Activated naive CD4-positive, alpha-beta T cell treated with anti-CD3 and anti-CD28 coated beads, Interleukin-2, amount 50 U/mL, for 72 hours (primary cell): ENCODE measurements at regions not wholly inside any gene's neighbourhood (a gene's known extent, or its start where the extent isn't known, plus 50 kb on each side); places are given as distances from the start of the nearest gene placed in this dataset.

Experiments used
- ATAC-seq, 2 donors: fragments of 150-1000 bp; cut with Tn5 transposase; 2 replicates each; pipeline ENCODE4 v1.10.0; 2021; ENCODE audit warnings: mild to moderate bottlenecking in 2 of 2, moderate library complexity in 2 of 2
- DNase-seq, 2 donors: peaks; one replicate each; pipeline ENCODE4 v3.0.0; 2021 to 2022; ENCODE audit warnings: low spot score in 2 of 2
- H3K27ac Mint-ChIP-seq, 2 donors: one replicate each; pipeline ENCODE4 v1.8.0; 2022; ENCODE audit warnings: mild to moderate bottlenecking in 2 of 2, mixed read lengths in 2 of 2
- H3K36me3 Mint-ChIP-seq, 2 donors: one replicate each; pipeline ENCODE4 v1.8.0; 2022; ENCODE audit warnings: mixed read lengths in 2 of 2
- H3K9me3 Mint-ChIP-seq, 2 donors: one replicate each; pipeline ENCODE4 v1.8.0; 2022; ENCODE audit warnings: mixed read lengths in 2 of 2

- DNase-seq (no peak), ATAC-seq (no peak)
- Mint-ChIP-seq H3K27ac (no peak overlapping the region), H3K9me3 (no peaks in the 10 kb centered on the region), H3K36me3 (no peaks in the 10 kb centered on the region)
These were observed 793.5 kb upstream of the CHAC2 start for GRCh38 chr2:52974127-52974526.

GRCh38 chr2:52970642-52971041 is 797.0 kb upstream of the CHAC2 start:
- no peak for ATAC-seq
- Mint-ChIP-seq H3K9me3 (no peaks in the 10 kb centered on the region), H3K36me3 (no peaks in the 10 kb centered on the region), H3K27ac (no peak overlapping the region)
- no peak for DNase-seq

- Mint-ChIP-seq H3K36me3 (no peaks in the 10 kb centered on the region), H3K27ac (no peak overlapping the region), H3K9me3 (no peaks in the 10 kb centered on the region)
- no peak for ATAC-seq
- no peak for DNase-seq
These were observed 799.6 kb upstream of the CHAC2 start for GRCh38 chr2:52968043-52968442.

GRCh38 chr2:52964916-52965530 is 802.6 kb upstream of the CHAC2 start:
- Mint-ChIP-seq H3K27ac (no peak overlapping the region), H3K36me3 (no peaks in the 10 kb centered on the region), H3K9me3 (peaks cover 5 to 12% of the 10 kb centered on the region in 2 donors)
- DNase-seq (no peak), ATAC-seq (no peak)

- no peaks in the 10 kb centered on the region for H3K36me3 Mint-ChIP-seq
- DNase-seq (no peak), ATAC-seq (no peak)
- H3K27ac Mint-ChIP-seq = no peak overlapping the region
- H3K9me3 Mint-ChIP-seq = peaks cover 5 to 19% of the 10 kb centered on the region in 2 donors
These were observed 806.2 kb upstream of the CHAC2 start for GRCh38 chr2:52961403-52961802.

- H3K36me3 Mint-ChIP-seq = no peaks in the 10 kb centered on the region
- ATAC-seq (no peak), DNase-seq (no peak)
- no peak overlapping the region for H3K27ac Mint-ChIP-seq
- peaks cover 5 to 19% of the 10 kb centered on the region in 2 donors for H3K9me3 Mint-ChIP-seq
These were observed 806.7 kb upstream of the CHAC2 start for GRCh38 chr2:52960881-52961280.

GRCh38 chr2:52959801-52960200 is 807.8 kb upstream of the CHAC2 start:
- Mint-ChIP-seq H3K9me3 (peaks cover 5 to 19% of the 10 kb centered on the region in 2 donors), H3K36me3 (no peaks in the 10 kb centered on the region), H3K27ac (no peak overlapping the region)
- DNase-seq (no peak), ATAC-seq (no peak)

- Mint-ChIP-seq H3K27ac (no peak overlapping the region), H3K36me3 (no peaks in the 10 kb centered on the region), H3K9me3 (peaks cover 4 to 14% of the 10 kb centered on the region in 2 donors)
- ATAC-seq (no peak), DNase-seq (no peak)
These were observed 810.8 kb upstream of the CHAC2 start for GRCh38 chr2:52956766-52957165.

GRCh38 chr2:52956118-52956517 is 811.5 kb upstream of the CHAC2 start:
- DNase-seq (no peak), ATAC-seq (no peak)
- Mint-ChIP-seq H3K36me3 (no peaks in the 10 kb centered on the region), H3K9me3 (peaks cover 4 to 14% of the 10 kb centered on the region in 2 donors), H3K27ac (no peak overlapping the region)

GRCh38 chr2:52955079-52955478 is 812.5 kb upstream of the CHAC2 start:
- H3K36me3 Mint-ChIP-seq = no peaks in the 10 kb centered on the region
- ATAC-seq = no peak

GRCh38 chr2:52940101-52940500 is 827.5 kb upstream of the CHAC2 start:
- H3K36me3 Mint-ChIP-seq = no peaks in the 10 kb centered on the region
- DNase-seq (no peak), ATAC-seq (no peak)
- peaks cover 7 to 12% of the 10 kb centered on the region in 2 donors for H3K9me3 Mint-ChIP-seq
- H3K27ac Mint-ChIP-seq = no peak overlapping the region

More at GRCh38 chr2:52955079-52955478, 812.5 kb upstream of the CHAC2 start:
- Mint-ChIP-seq H3K9me3 (peaks cover 9 to 11% of the 10 kb centered on the region in 2 donors), H3K27ac (no peak overlapping the region)
- DNase-seq = no peak

GRCh38 chr2:52939250-52939649 is 828.4 kb upstream of the CHAC2 start:
- no peak for ATAC-seq
- no peaks in the 10 kb centered on the region for H3K36me3 Mint-ChIP-seq
- no peak overlapping the region for H3K27ac Mint-ChIP-seq
- no peak for DNase-seq
- peaks cover 7 to 12% of the 10 kb centered on the region in 2 donors for H3K9me3 Mint-ChIP-seq

GRCh38 chr2:52936029-52936428 is 831.6 kb upstream of the CHAC2 start:
- Mint-ChIP-seq H3K9me3 (peaks cover 5 to 7% of the 10 kb centered on the region in 2 donors), H3K36me3 (no peaks in the 10 kb centered on the region), H3K27ac (no peak overlapping the region)
- ATAC-seq (no peak), DNase-seq (no peak)

GRCh38 chr2:52934920-52935640 is 832.5 kb upstream of the CHAC2 start:
- Mint-ChIP-seq H3K27ac (no peak overlapping the region), H3K36me3 (peaks cover 0 to 6% of the 10 kb centered on the region in 2 donors), H3K9me3 (peaks cover 6 to 11% of the 10 kb centered on the region in 2 donors)
- DNase-seq (no peak), ATAC-seq (no peak)

GRCh38 chr2:52934323-52934898 is 833.2 kb upstream of the CHAC2 start:
- Mint-ChIP-seq H3K36me3 (peaks cover 0 to 6% of the 10 kb centered on the region in 2 donors), H3K9me3 (peaks cover 6 to 11% of the 10 kb centered on the region in 2 donors), H3K27ac (no peak overlapping the region)
- DNase-seq = no peak
- ATAC-seq = peak in 1 of 2 donors; percentile 43

- peaks cover 10 to 11% of the 10 kb centered on the region in 2 donors for H3K9me3 Mint-ChIP-seq
- no peak for ATAC-seq
These were observed 833.7 kb upstream of the CHAC2 start for GRCh38 chr2:52933878-52934277.

GRCh38 chr2:52931660-52932059 is 835.9 kb upstream of the CHAC2 start:
- H3K27ac Mint-ChIP-seq = no peak overlapping the region
- H3K36me3 Mint-ChIP-seq = peaks cover 0 to 6% of the 10 kb centered on the region in 2 donors
- H3K9me3 Mint-ChIP-seq = peaks cover 13 to 15% of the 10 kb centered on the region in 2 donors
- DNase-seq (no peak), ATAC-seq (no peak)

More at GRCh38 chr2:52933878-52934277, 833.7 kb upstream of the CHAC2 start:
- H3K36me3 Mint-ChIP-seq = peaks cover 0 to 6% of the 10 kb centered on the region in 2 donors
- no peak for DNase-seq
- no peak overlapping the region for H3K27ac Mint-ChIP-seq
